H9 (cell line): ENCODE measurements at regions not wholly inside any gene's neighbourhood (a gene's known extent, or its start where the extent isn't known, plus 50 kb on each side); places are given as distances from the start of the nearest gene placed in this dataset.

Experiments
- DNase-seq: peaks from one replicate; pipeline ENCODE4 v3.0.0-alpha.2; 2017
- H2AFZ ChIP-seq: one replicate; pipeline ENCODE4 v1.6.1; 2013; ENCODE audit warnings: mild to moderate bottlenecking, low read length, control low read depth, moderate library complexity
- H2AK5ac ChIP-seq: 2 replicates; pipeline ENCODE4 v1.6.1; 2013; ENCODE audit warnings: low read length, control low read depth, mixed read lengths; ENCODE audit not compliant: insufficient read length
- H2BK120ac ChIP-seq: one replicate; pipeline ENCODE4 v1.6.1; 2013; ENCODE audit warnings: low read depth, mild to moderate bottlenecking, low read length, control low read depth, inconsistent platforms; ENCODE audit not compliant: poor library complexity, severe bottlenecking
- H2BK12ac ChIP-seq: 2 replicates; pipeline ENCODE4 v1.6.1; 2013; ENCODE audit warnings: low read length, control low read depth, mixed read lengths, low read depth; ENCODE audit not compliant: insufficient read length
- H2BK15ac ChIP-seq: 2 replicates; pipeline ENCODE4 v1.6.1; 2013; ENCODE audit warnings: low read depth, low read length, control low read depth
- H2BK20ac ChIP-seq: one replicate; pipeline ENCODE4 v1.6.1; 2013; ENCODE audit warnings: low read depth, mild to moderate bottlenecking, low read length, control low read depth, inconsistent platforms; ENCODE audit not compliant: poor library complexity, severe bottlenecking
- H2BK5ac ChIP-seq: 2 replicates; pipeline ENCODE4 v1.6.1; 2013; ENCODE audit warnings: low read length, control low read depth, mixed read lengths; ENCODE audit not compliant: insufficient read length
- H3K14ac ChIP-seq: 2 replicates; pipeline ENCODE4 v1.6.1; 2013; ENCODE audit warnings: low read length, control low read depth; ENCODE audit not compliant: insufficient read depth
- H3K18ac ChIP-seq: 2 replicates; pipeline ENCODE4 v1.6.1; 2013; ENCODE audit warnings: low read depth, mild to moderate bottlenecking, mixed read lengths, low read length, control low read depth; ENCODE audit not compliant: insufficient read length
- H3K23ac ChIP-seq: 2 replicates; pipeline ENCODE4 v1.6.1; 2013; ENCODE audit warnings: low read length, control low read depth, mixed read lengths, low read depth; ENCODE audit not compliant: insufficient read length
- H3K23me2 ChIP-seq: 2 replicates; pipeline ENCODE4 v1.6.1; 2013; ENCODE audit warnings: low read depth, mild to moderate bottlenecking, mixed read lengths, low read length, control low read depth; ENCODE audit not compliant: insufficient read length, poor library complexity, severe bottlenecking
- H3K27ac ChIP-seq: 2 replicates; pipeline ENCODE4 v1.5.1; 2013; ENCODE audit warnings: low read length, control low read depth, mixed read lengths, low read depth; ENCODE audit not compliant: insufficient read length
- H3K27me3 ChIP-seq: 2 replicates; pipeline ENCODE4 v1.6.1; 2013; ENCODE audit warnings: low read length, control low read depth, inconsistent platforms; ENCODE audit not compliant: insufficient read depth
- H3K4ac ChIP-seq: 2 replicates; pipeline ENCODE4 v1.6.1; 2013; ENCODE audit warnings: low read depth, mild to moderate bottlenecking, control low read depth, inconsistent platforms, low read length, moderate library complexity
- H3K4me1 ChIP-seq: 2 replicates; pipeline ENCODE4 v1.6.1; 2013; ENCODE audit warnings: low read length, control low read depth, inconsistent platforms; ENCODE audit not compliant: insufficient read depth
- H3K4me2 ChIP-seq: 2 replicates; pipeline ENCODE4 v1.6.1; 2013; ENCODE audit warnings: low read length, control low read depth, mixed read lengths; ENCODE audit not compliant: insufficient read length, insufficient read depth
- H3K56ac ChIP-seq: 2 replicates; pipeline ENCODE4 v1.6.1; 2013; ENCODE audit warnings: low read depth, mild to moderate bottlenecking, mixed read lengths, low read length, control low read depth; ENCODE audit not compliant: insufficient read length
- H3K79me1 ChIP-seq: 2 replicates; pipeline ENCODE4 v1.6.1; 2013; ENCODE audit warnings: low read depth, mild to moderate bottlenecking, moderate library complexity, low read length, control low read depth, inconsistent platforms; ENCODE audit not compliant: insufficient read depth, poor library complexity, severe bottlenecking
- H3K79me2 ChIP-seq: 2 replicates; pipeline ENCODE4 v1.6.1; 2013; ENCODE audit warnings: low read length, control low read depth, inconsistent platforms; ENCODE audit not compliant: insufficient read depth
- H3K9ac ChIP-seq: 2 replicates; pipeline ENCODE4 v1.6.1; 2013; ENCODE audit warnings: low read length, control low read depth, mixed read lengths; ENCODE audit not compliant: insufficient read length; ENCODE audit errors: extremely low read depth
- H3K9me3 ChIP-seq: one replicate; pipeline ENCODE4 v1.6.1; 2013; ENCODE audit warnings: low read depth, low read length, inconsistent platforms; ENCODE audit not compliant: control insufficient read depth
- H3T11ph ChIP-seq: one replicate; pipeline ENCODE4 v1.6.1; 2013; ENCODE audit warnings: mild to moderate bottlenecking, low read length, control low read depth, inconsistent platforms
- H4K20me1 ChIP-seq: one replicate; pipeline ENCODE4 v1.6.1; 2013; ENCODE audit not compliant: control insufficient read depth, insufficient read length, insufficient read depth
- H4K5ac ChIP-seq: 2 replicates; pipeline ENCODE4 v1.6.1; 2013; ENCODE audit warnings: low read depth, mild to moderate bottlenecking, mixed read lengths, low read length, control low read depth; ENCODE audit not compliant: insufficient read length
- H4K8ac ChIP-seq: replicated peaks from 2 replicates; pipeline ENCODE4 v1.6.1; 2013; ENCODE audit warnings: low read length, control low read depth, mixed read lengths, low read depth; ENCODE audit not compliant: insufficient read length
- H4K91ac ChIP-seq: 2 replicates; pipeline ENCODE4 v1.6.1; 2013; ENCODE audit warnings: low read depth, mild to moderate bottlenecking, moderate library complexity, mixed read lengths, low read length, control low read depth; ENCODE audit not compliant: insufficient read length
- H3K27ac Mint-ChIP-seq, 3 experiments: 2 replicates in 2 of 3; 3 replicates in 1 of 3; pipeline ENCODE4 v1.8.0; 2020 to 2021; ENCODE audit warnings: mixed read lengths in 3 of 3, mild to moderate bottlenecking in 1 of 3, moderate library complexity in 1 of 3
- H3K27me3 Mint-ChIP-seq: 2 replicates; pipeline ENCODE4 v1.8.0; 2021; ENCODE audit warnings: low read depth, mild to moderate bottlenecking, moderate library complexity, mixed read lengths
- H3K36me3 Mint-ChIP-seq, 3 experiments: 2 replicates in 2 of 3; 3 replicates in 1 of 3; pipeline ENCODE4 v1.8.0; 2020 to 2021; ENCODE audit warnings: low read depth in 3 of 3, mixed read lengths in 3 of 3; ENCODE audit not compliant: insufficient read depth in 1 of 3
- H3K4me1 Mint-ChIP-seq, 2 experiments: 2 replicates each; pipeline ENCODE4 v1.8.0; 2020; ENCODE audit warnings: mixed read lengths in 2 of 2
- H3K4me3 Mint-ChIP-seq, 2 experiments: 2 replicates in 1 of 2; 3 replicates in 1 of 2; pipeline ENCODE4 v1.8.0; 2020 to 2021; ENCODE audit warnings: mild to moderate bottlenecking in 2 of 2, mixed read lengths in 2 of 2, moderate library complexity in 1 of 2
- H3K9me3 Mint-ChIP-seq, 2 experiments: 2 replicates in 1 of 2; 3 replicates in 1 of 2; pipeline ENCODE4 v1.8.0; 2020; ENCODE audit warnings: mild to moderate bottlenecking in 2 of 2, mixed read lengths in 2 of 2, moderate library complexity in 1 of 2
- CTCF ChIP-seq: fragments of 200-600 bp; sonication (generic); conservative IDR thresholded peaks from 3 replicates; pipeline ENCODE4 v1.8.0; 2021; ENCODE audit warnings: antibody characterized with exemption, mild to moderate bottlenecking
- WGBS: extraction: QIAGEN DNeasy Blood & Tissue Kit; methylation state at CpG from one replicate; pipeline ENCODE4 v1.1.7; 2013; ENCODE audit warnings: missing lambda C conversion rate, low lambda C conversion rate, mixed read lengths; ENCODE audit not compliant: insufficient read length; ENCODE audit errors: extremely low coverage; 5-methylcytosine and 5-hydroxymethylcytosine counted together

GRCh38 chr3:132230156-132231000 is 86.8 kb upstream of the ACP3 start:
- Mint-ChIP-seq H3K4me1 (peaks cover 18 to 25% of the 10 kb centered on the region in 2 experiments), H3K27me3 (peaks cover 1% of the 10 kb centered on the region), H3K36me3 (peaks cover 0 to 4% (median 0%) of the 10 kb centered on the region in 3 experiments; a peak in 1 of 7 replicates), H3K27ac (no peak overlapping the region), H3K4me3 (no peak overlapping the region), H3K9me3 (no peaks in the 10 kb centered on the region; a peak in 2 of 5 replicates)
- H3K79me2 ChIP-seq: no peaks in the 10 kb centered on the region
- H3K23me2 ChIP-seq: no peaks in the 10 kb centered on the region
- no peak overlapping the region for H3K23ac ChIP-seq
- H3K79me1 ChIP-seq: no peaks in the 10 kb centered on the region
- H2AFZ ChIP-seq: no peak overlapping the region
- no peak overlapping the region for H2BK5ac ChIP-seq
- no peak overlapping the region for H2BK120ac ChIP-seq
- no peaks in the 10 kb centered on the region for H3K27me3 ChIP-seq
- no peak overlapping the region for H3K4ac ChIP-seq
- no peaks in the 10 kb centered on the region for H4K20me1 ChIP-seq
- no peak overlapping the region for H3K56ac ChIP-seq
- no peak overlapping the region for H3T11ph ChIP-seq
- no peak overlapping the region for H2BK12ac ChIP-seq
- DNase-seq: no peak
- no peak overlapping the region for H4K5ac ChIP-seq
- no peak overlapping the region for H2BK15ac ChIP-seq
- H2AK5ac ChIP-seq: no peak overlapping the region
- H2BK20ac ChIP-seq: no peak overlapping the region
- H3K14ac ChIP-seq: no peak overlapping the region
- H3K27ac ChIP-seq: no peak overlapping the region
- H3K9ac ChIP-seq: no peak overlapping the region
- peaks cover 13% of the 10 kb centered on the region; the same call in 1 of the 2 replicates for H3K4me1 ChIP-seq
- no CpG with 5 or more reads among the region's 8 CpGs for WGBS
- TF ChIP-seq CTCF: no peak
- H4K91ac ChIP-seq: no peak overlapping the region
- no peak overlapping the region for H3K4me2 ChIP-seq
- H3K18ac ChIP-seq: no peak overlapping the region
- no peak overlapping the region for H4K8ac ChIP-seq
- H3K9me3 ChIP-seq: no peaks in the 10 kb centered on the region
